ENCODE measurements at regions not wholly inside any gene's neighbourhood (a gene's known extent, or its start where the extent isn't known, plus 50 kb on each side); places are given as distances from the start of the nearest gene placed in this dataset.

DNA sequence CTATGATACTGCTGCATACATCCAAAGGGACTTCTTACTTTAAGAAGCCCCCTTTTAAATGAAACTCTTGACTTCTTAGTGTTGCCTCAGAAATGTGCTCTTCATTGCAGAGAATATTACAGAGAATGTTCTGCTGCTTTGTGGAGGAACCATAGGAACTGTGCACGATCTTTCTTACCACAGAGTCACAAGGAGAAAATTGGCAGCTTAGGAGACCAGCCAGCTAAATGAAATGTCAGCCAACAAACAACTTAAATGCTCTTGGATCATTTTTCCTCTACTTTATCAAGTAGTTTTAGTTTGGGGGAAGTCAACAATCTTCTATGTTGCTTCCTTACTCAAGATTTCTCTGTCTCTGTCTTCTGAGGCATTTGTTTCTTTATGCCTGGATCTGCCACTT is 125.9 kb upstream of the MLIP start:
- no peaks in the 10 kb centered on the region for H3K27me3 ChIP-seq (replicated peaks in 1 of 4; ENCODE audit: control insufficient read depth in 3 of 4, extremely low read depth in 1 of 4, insufficient read depth in 3 of 4, low read length in 3 of 4)
- POLR2A ChIA-PET (ENCODE audit: partially characterized antibody): interaction anchor here (0.5 kb wide), 1 partner anchor 252 kb away, joined by 3 read pairs; no protein-coding TSS in a partner anchor
- H3K79me2 ChIP-seq (ENCODE audit: control insufficient read depth in 1 of 2, insufficient read depth in 2 of 2, low read length in 2 of 2): no peaks in the 10 kb centered on the region
- H4K91ac ChIP-seq (replicated peaks; ENCODE audit: insufficient read length, low read length): no peak overlapping the region
- H3K4me3 ChIP-seq (ENCODE audit: extremely low read depth in 1 of 4, insufficient read depth in 2 of 4, low read depth in 3 of 4, low read length in 4 of 4): no peak overlapping the region
- no peak overlapping the region for H2BK20ac ChIP-seq (ENCODE audit: low read length)
- no peak overlapping the region for H2BK120ac ChIP-seq (replicated peaks; ENCODE audit: low read depth, low read length)
- no peaks in the 10 kb centered on the region for H4K20me1 ChIP-seq (replicated peaks in 1 of 2; ENCODE audit: control insufficient read depth in 1 of 2, insufficient read depth in 2 of 2, low read length in 2 of 2)
- no peak overlapping the region for H2AK5ac ChIP-seq (ENCODE audit: low read depth, low read length)
- H3K4me2 ChIP-seq (ENCODE audit: insufficient read depth in 1 of 2, low read depth in 2 of 2, low read length in 2 of 2): no peak overlapping the region
- H3K14ac ChIP-seq (ENCODE audit: insufficient read length): no peak overlapping the region
- H2BK12ac ChIP-seq (ENCODE audit: low read depth, low read length): no peak overlapping the region
- no peak overlapping the region for H3K4ac ChIP-seq (replicated peaks; ENCODE audit: insufficient read length, low read depth, low read length)
- H3K23me2 ChIP-seq (ENCODE audit: low read depth, low read length): no peaks in the 10 kb centered on the region
- CTCF ChIA-PET (ENCODE audit: partially characterized antibody): interaction anchor here (0.6 to 5.7 kb wide), 28 partner anchors 9 to 1252 kb away, joined by 3 to 100 read pairs (median 8); no protein-coding TSS in a partner anchor
- TF ChIP-seq ZNF274 (IDR thresholded peaks at IDR 0.05; ENCODE audit: borderline replicate concordance, extremely low read depth, low read length) (no peak), CHD1 (IDR thresholded peaks at IDR 0.05; ENCODE audit: low read depth, low read length) (no peak), TCF12 (IDR thresholded peaks at IDR 0.05; ENCODE audit: low read depth, low read length) (no peak), JUN (IDR thresholded peaks at IDR 0.05; ENCODE audit: low read depth, low read length) (no peak), HDAC6 (IDR thresholded peaks at IDR 0.05; ENCODE audit: low read depth, low read length) (no peak), SP1 (IDR thresholded peaks at IDR 0.05; ENCODE audit: low read depth, low read length) (no peak), EGR1 (IDR thresholded peaks at IDR 0.05; ENCODE audit: borderline replicate concordance, low read depth, low read length) (no peak), CBX5 (IDR thresholded peaks at IDR 0.05; ENCODE audit: low read depth, low read length) (no peak), NANOG (IDR thresholded peaks at IDR 0.05; ENCODE audit: insufficient read depth, low read depth, low read length, poor library complexity, severe bottlenecking) (no peak)
- no peak overlapping the region for H3K18ac ChIP-seq (ENCODE audit: extremely low read depth, low read length)
- H3K9me3 ChIP-seq (ENCODE audit: insufficient read depth in 2 of 2, low read depth in 1 of 2, low read length in 1 of 2): no peaks in the 10 kb centered on the region
- FAIRE-seq: no peak
- H3K36me3 ChIP-seq (ENCODE audit: control insufficient read depth in 2 of 4, insufficient read depth in 4 of 4, low read length in 3 of 4): no peaks in the 10 kb centered on the region
- H3K9ac ChIP-seq (replicated peaks in 1 of 4; ENCODE audit: extremely low read depth in 1 of 4, low read depth in 3 of 4, low read length in 3 of 4): no peak overlapping the region
- H3K79me1 ChIP-seq (ENCODE audit: low read depth, low read length): no peaks in the 10 kb centered on the region
- H4K8ac ChIP-seq (ENCODE audit: extremely low read depth, insufficient read depth, low read length): no peak overlapping the region
- no peak overlapping the region for H2AFZ ChIP-seq (ENCODE audit: low read length)
- no peak overlapping the region for H3K56ac ChIP-seq (replicated peaks; ENCODE audit: insufficient read length, low read depth, low read length)
- no peak for DNase-seq (ENCODE audit: low read depth in 1 of 2, low spot score in 2 of 2)
- H3K4me1 ChIP-seq (replicated peaks in 1 of 4; ENCODE audit: control insufficient read depth in 3 of 4, insufficient read depth in 4 of 4, low read length in 3 of 4): peaks cover 0 to 7% (median under 1%) of the 10 kb centered on the region in 4 experiments; a peak in 3 of 7 replicates
- no peak overlapping the region for H2BK15ac ChIP-seq (ENCODE audit: low read length)
- H2BK5ac ChIP-seq (ENCODE audit: low read depth, low read length): no peak overlapping the region
- 91% methylated on average over 1 of the region's 1 CpG; no CpG with 5 or more reads in 1 of the 2 experiments for WGBS, 2 experiments (ENCODE audit: extremely low coverage in 1 of 2, insufficient coverage in 1 of 2, insufficient read length in 1 of 2, insufficient replicate concordance in 2 of 2, low coverage in 1 of 2, low lambda C conversion rate in 2 of 2, missing lambda C conversion rate in 1 of 2)
- H4K5ac ChIP-seq (ENCODE audit: insufficient read length, low read depth, low read length): no peak overlapping the region
- no peak overlapping the region for H3K23ac ChIP-seq (ENCODE audit: insufficient read length)
- no peak overlapping the region for H3K27ac ChIP-seq (ENCODE audit: low read depth, low read length)

Data from H1 (cell line).